GM23338 (cell line): ENCODE measurements at regions not wholly inside any gene's neighbourhood (a gene's known extent, or its start where the extent isn't known, plus 50 kb on each side); places are given as distances from the start of the nearest gene placed in this dataset.
A peak's percentile ranks its signal among the peaks of the same experiment; 100 is the strongest.

Experiments
- ATAC-seq: fragments of 200-7000 bp; cut with Tn5 transposase; 3 replicates; pipeline ENCODE4 v1.9.1; 2020
- DNase-seq: peaks from one replicate; pipeline ENCODE4 v3.0.0-alpha.2; 2015; ENCODE audit warnings: low spot score
- H2AFZ ChIP-seq: fragments of 200-600 bp; sonication (generic); 2 replicates; pipeline ENCODE4 v1.8.0; 2016; ENCODE audit warnings: antibody characterized with exemption, mild to moderate bottlenecking, moderate library complexity
- H3F3A ChIP-seq: fragments of 200-600 bp; sonication (generic); replicated peaks from 2 replicates; pipeline ENCODE4 v1.8.0; 2017; ENCODE audit warnings: antibody characterized with exemption, mixed run types, low read depth
- H3K27ac ChIP-seq: fragments of 200-600 bp; sonication (generic); 2 replicates; pipeline ENCODE4 v1.6.1; 2016; ENCODE audit warnings: low read depth
- H3K27me3 ChIP-seq: fragments of 200-600 bp; sonication (generic); 2 replicates; pipeline ENCODE4 v1.8.0; 2016; ENCODE audit warnings: mild to moderate bottlenecking, mixed run types, moderate library complexity; ENCODE audit not compliant: insufficient read depth
- H3K36me3 ChIP-seq: fragments of 200-600 bp; sonication (generic); 2 replicates; pipeline ENCODE4 v1.8.0; 2016; ENCODE audit warnings: mild to moderate bottlenecking; ENCODE audit not compliant: insufficient read depth
- H3K4me1 ChIP-seq: fragments of 200-600 bp; sonication (generic); 2 replicates; pipeline ENCODE4 v1.8.0; 2016; ENCODE audit warnings: mild to moderate bottlenecking, moderate library complexity; ENCODE audit not compliant: insufficient read depth
- H3K4me2 ChIP-seq: fragments of 200-600 bp; sonication (generic); 2 replicates; pipeline ENCODE4 v1.7.1; 2017; ENCODE audit warnings: mixed run types
- H3K4me3 ChIP-seq: fragments of 200-600 bp; sonication (generic); 2 replicates; pipeline ENCODE4 v1.6.1; 2016; ENCODE audit warnings: mixed run types
- H3K79me2 ChIP-seq: fragments of 200-600 bp; sonication (generic); replicated peaks from 2 replicates; pipeline ENCODE4 v1.8.0; 2017; ENCODE audit warnings: mild to moderate bottlenecking; ENCODE audit not compliant: insufficient read depth
- H3K9me2 ChIP-seq: fragments of 200-600 bp; sonication (generic); 2 replicates; pipeline ENCODE4 v1.8.0; 2017; ENCODE audit not compliant: insufficient read depth
- H4K20me1 ChIP-seq: fragments of 200-600 bp; sonication (generic); replicated peaks from 2 replicates; pipeline ENCODE4 v1.8.0; 2017; ENCODE audit warnings: mild to moderate bottlenecking; ENCODE audit not compliant: insufficient read depth
- H3K27ac Mint-ChIP-seq: 2 replicates; pipeline ENCODE4 v1.8.0; 2020; ENCODE audit warnings: inconsistent platforms, mild to moderate bottlenecking, moderate library complexity, mixed read lengths
- H3K27me3 Mint-ChIP-seq: 3 replicates; pipeline ENCODE4 v1.8.0; 2022; ENCODE audit warnings: low read depth, mild to moderate bottlenecking, moderate library complexity, mixed read lengths, inconsistent platforms; ENCODE audit not compliant: insufficient read depth, poor library complexity
- H3K36me3 Mint-ChIP-seq: 3 replicates; pipeline ENCODE4 v1.8.0; 2021; ENCODE audit warnings: low read depth, mild to moderate bottlenecking, inconsistent platforms, moderate library complexity, mixed read lengths
- H3K4me1 Mint-ChIP-seq: 3 replicates; pipeline ENCODE4 v1.8.0; 2020; ENCODE audit warnings: mild to moderate bottlenecking, inconsistent platforms, mixed read lengths
- H3K4me3 Mint-ChIP-seq: 3 replicates; pipeline ENCODE4 v1.8.0; 2021; ENCODE audit warnings: moderate library complexity, mild to moderate bottlenecking, inconsistent platforms, mixed read lengths
- H3K9me3 Mint-ChIP-seq: 3 replicates; pipeline ENCODE4 v1.8.0; 2020; ENCODE audit warnings: moderate library complexity, mild to moderate bottlenecking, inconsistent platforms, mixed read lengths
- JUNB ChIP-seq: IDR thresholded peaks from one replicate; pipeline ENCODE4 v1.6.1; 2016; ENCODE audit warnings: antibody characterized with exemption; ENCODE audit not compliant: unreplicated experiment
- POLR2AphosphoS5 ChIP-seq: IDR thresholded peaks from 2 replicates; pipeline ENCODE4 v1.6.1; 2016; ENCODE audit warnings: antibody characterized with exemption, low read depth
- STAT1 ChIP-seq: IDR thresholded peaks from one replicate; pipeline ENCODE4 v1.6.1; 2016; ENCODE audit warnings: antibody characterized with exemption; ENCODE audit not compliant: unreplicated experiment
- ZNF331 ChIP-seq: fragments of 250-450 bp; sonication (Bioruptor Pico); IDR thresholded peaks from 2 replicates; pipeline ENCODE4 v1.5.0; 2020; ENCODE audit warnings: low read depth, mild to moderate bottlenecking, moderate library complexity
- TF ChIP-seq, protein P1 (sequence below): IDR thresholded peaks from one replicate; pipeline ENCODE4 v1.6.1; 2018; ENCODE audit warnings: antibody characterized with exemption; ENCODE audit not compliant: unreplicated experiment
- TF ChIP-seq, protein P2 (sequence below), 2 experiments: fragments of 200-600 bp in 1 of 2; sonication (generic) in 1 of 2; conservative IDR thresholded peaks; 2 replicates each; pipeline versions ENCODE4 v1.5.1 to v1.6.1; 2016 to 2017; ENCODE audit warnings: antibody characterized with exemption in 2 of 2, low read depth in 2 of 2, mild to moderate bottlenecking in 2 of 2, moderate library complexity in 1 of 2

DNA sequence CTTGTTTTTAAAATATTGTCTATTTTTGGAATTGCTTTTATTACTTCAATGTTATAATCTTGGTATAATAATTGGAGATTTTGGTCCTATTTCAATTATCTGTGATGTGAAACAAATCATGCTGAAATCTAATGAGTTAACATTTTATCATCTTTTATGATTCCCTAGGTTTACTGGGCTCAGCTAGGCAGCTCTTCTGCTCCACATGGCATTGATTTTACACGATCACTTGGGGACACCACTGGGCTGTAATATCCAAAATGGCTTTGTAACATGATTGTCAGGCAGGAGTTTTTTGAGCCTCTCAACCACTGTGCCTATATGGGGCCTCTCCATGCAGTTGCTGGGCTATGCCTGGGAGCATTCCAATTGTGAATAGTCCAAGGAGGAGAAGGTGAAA is 163.3 kb downstream of the PYDC2 start:
- no peaks in the 10 kb centered on the region for H3K27me3 Mint-ChIP-seq
- Histone ChIP-seq H3K4me2 (no peak overlapping the region), H3K9me2 (no peaks in the 10 kb centered on the region), H4K20me1 (no peaks in the 10 kb centered on the region), H3F3A (no peaks in the 10 kb centered on the region), H3K4me1 (no peaks in the 10 kb centered on the region; the same call in 1 of the 2 replicates), H3K4me3 (no peak overlapping the region), H3K27ac (no peak overlapping the region), H2AFZ (no peak overlapping the region), H3K27me3 (no peaks in the 10 kb centered on the region), H3K79me2 (no peaks in the 10 kb centered on the region), H3K36me3 (no peaks in the 10 kb centered on the region)
- ATAC-seq (no peak), DNase-seq (no peak)
- H3K4me3 Mint-ChIP-seq = no peak overlapping the region
- TF ChIP-seq ZNF331 (CRISPR knock-in tag) (peak; percentile 55), STAT1 (no peak)
- H3K36me3 Mint-ChIP-seq = no peaks in the 10 kb centered on the region
- peaks cover 5% of the 10 kb centered on the region; the same call in 2 of the 3 replicates for H3K4me1 Mint-ChIP-seq
- no peaks in the 10 kb centered on the region for H3K9me3 Mint-ChIP-seq
- H3K27ac Mint-ChIP-seq = no peak overlapping the region

DNA sequence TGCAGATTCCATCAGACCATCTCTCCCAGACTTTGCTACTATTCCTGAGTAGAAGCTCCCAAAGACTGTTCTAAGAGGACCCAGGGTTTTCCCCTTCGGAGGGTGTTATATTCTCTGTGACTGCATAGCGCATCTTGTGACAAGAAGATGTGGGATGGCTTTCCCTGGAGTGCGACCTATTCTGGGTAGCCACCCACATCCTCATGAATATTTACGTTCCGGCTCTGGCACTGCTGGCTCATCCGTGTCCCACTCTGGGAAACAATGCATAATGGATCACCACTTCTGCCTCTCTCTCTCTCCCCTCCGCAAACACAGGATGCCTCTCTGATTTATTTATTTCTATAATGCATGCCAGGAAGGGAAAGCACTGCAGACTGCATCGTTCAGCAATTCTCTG is 166.1 kb downstream of the PYDC2 start:
- Histone ChIP-seq H4K20me1 (no peaks in the 10 kb centered on the region), H3K36me3 (no peaks in the 10 kb centered on the region), H3K4me2 (no peak overlapping the region), H3K79me2 (no peaks in the 10 kb centered on the region), H2AFZ (peak overlapping the region; percentile 78), H3K27me3 (no peaks in the 10 kb centered on the region), H3K4me1 (no peaks in the 10 kb centered on the region; the same call in 1 of the 2 replicates), H3K4me3 (no peak overlapping the region), H3K9me2 (no peaks in the 10 kb centered on the region), H3K27ac (no peak overlapping the region), H3F3A (no peaks in the 10 kb centered on the region)
- H3K9me3 Mint-ChIP-seq = no peaks in the 10 kb centered on the region
- DNase-seq (peak; percentile 22), ATAC-seq (no peak; the same call in 2 of the 3 replicates)
- H3K27ac Mint-ChIP-seq = no peak overlapping the region
- no peaks in the 10 kb centered on the region for H3K27me3 Mint-ChIP-seq
- no peak overlapping the region for H3K4me3 Mint-ChIP-seq
- peaks cover 5% of the 10 kb centered on the region; the same call in 2 of the 3 replicates for H3K4me1 Mint-ChIP-seq
- no peaks in the 10 kb centered on the region for H3K36me3 Mint-ChIP-seq
- TF ChIP-seq POLR2AphosphoS5 (no peak), ZNF331 (CRISPR knock-in tag) (no peak), JUNB (no peak)
- TF ChIP-seq, protein P1, sequence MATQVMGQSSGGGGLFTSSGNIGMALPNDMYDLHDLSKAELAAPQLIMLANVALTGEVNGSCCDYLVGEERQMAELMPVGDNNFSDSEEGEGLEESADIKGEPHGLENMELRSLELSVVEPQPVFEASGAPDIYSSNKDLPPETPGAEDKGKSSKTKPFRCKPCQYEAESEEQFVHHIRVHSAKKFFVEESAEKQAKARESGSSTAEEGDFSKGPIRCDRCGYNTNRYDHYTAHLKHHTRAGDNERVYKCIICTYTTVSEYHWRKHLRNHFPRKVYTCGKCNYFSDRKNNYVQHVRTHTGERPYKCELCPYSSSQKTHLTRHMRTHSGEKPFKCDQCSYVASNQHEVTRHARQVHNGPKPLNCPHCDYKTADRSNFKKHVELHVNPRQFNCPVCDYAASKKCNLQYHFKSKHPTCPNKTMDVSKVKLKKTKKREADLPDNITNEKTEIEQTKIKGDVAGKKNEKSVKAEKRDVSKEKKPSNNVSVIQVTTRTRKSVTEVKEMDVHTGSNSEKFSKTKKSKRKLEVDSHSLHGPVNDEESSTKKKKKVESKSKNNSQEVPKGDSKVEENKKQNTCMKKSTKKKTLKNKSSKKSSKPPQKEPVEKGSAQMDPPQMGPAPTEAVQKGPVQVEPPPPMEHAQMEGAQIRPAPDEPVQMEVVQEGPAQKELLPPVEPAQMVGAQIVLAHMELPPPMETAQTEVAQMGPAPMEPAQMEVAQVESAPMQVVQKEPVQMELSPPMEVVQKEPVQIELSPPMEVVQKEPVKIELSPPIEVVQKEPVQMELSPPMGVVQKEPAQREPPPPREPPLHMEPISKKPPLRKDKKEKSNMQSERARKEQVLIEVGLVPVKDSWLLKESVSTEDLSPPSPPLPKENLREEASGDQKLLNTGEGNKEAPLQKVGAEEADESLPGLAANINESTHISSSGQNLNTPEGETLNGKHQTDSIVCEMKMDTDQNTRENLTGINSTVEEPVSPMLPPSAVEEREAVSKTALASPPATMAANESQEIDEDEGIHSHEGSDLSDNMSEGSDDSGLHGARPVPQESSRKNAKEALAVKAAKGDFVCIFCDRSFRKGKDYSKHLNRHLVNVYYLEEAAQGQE = no peak
- TF ChIP-seq, protein P2, sequence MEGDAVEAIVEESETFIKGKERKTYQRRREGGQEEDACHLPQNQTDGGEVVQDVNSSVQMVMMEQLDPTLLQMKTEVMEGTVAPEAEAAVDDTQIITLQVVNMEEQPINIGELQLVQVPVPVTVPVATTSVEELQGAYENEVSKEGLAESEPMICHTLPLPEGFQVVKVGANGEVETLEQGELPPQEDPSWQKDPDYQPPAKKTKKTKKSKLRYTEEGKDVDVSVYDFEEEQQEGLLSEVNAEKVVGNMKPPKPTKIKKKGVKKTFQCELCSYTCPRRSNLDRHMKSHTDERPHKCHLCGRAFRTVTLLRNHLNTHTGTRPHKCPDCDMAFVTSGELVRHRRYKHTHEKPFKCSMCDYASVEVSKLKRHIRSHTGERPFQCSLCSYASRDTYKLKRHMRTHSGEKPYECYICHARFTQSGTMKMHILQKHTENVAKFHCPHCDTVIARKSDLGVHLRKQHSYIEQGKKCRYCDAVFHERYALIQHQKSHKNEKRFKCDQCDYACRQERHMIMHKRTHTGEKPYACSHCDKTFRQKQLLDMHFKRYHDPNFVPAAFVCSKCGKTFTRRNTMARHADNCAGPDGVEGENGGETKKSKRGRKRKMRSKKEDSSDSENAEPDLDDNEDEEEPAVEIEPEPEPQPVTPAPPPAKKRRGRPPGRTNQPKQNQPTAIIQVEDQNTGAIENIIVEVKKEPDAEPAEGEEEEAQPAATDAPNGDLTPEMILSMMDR (conservative IDR thresholded peaks at IDR 0.05; ENCODE audit: low read depth in 2 of 2) = no peak
